ENCODE measurements at regions not wholly inside any gene's neighbourhood (a gene's known extent, or its start where the extent isn't known, plus 50 kb on each side); places are given as distances from the start of the nearest gene placed in this dataset.

DNA sequence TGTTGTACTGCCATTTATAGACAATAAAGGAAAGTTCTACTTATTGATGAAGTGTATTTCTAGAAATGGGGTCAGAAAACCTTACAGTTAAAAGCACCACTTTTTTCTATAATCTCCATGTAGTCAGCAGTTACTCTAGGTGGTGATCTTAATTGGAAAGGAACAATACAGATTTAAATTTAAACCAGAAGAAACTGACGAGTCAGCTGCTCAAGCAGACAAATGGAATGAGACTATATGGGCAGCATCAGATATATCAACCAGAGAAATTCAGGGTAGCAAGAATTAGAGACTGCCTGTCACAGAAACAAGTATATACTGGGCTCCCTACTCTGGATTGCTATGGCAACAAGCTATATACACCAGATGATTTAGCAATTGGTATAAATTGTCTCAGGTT, 99.6 kb upstream of the SCG2 start:
- Histone ChIP-seq H3K4me3 (ENCODE audit: low read depth in 1 of 2, low read length in 1 of 2) (no peak overlapping the region), H3K27me3 (peaks cover 17% of the 10 kb centered on the region), H3K4me1 (ENCODE audit: control insufficient read depth in 1 of 2, insufficient read depth in 1 of 2, low read depth in 1 of 2, low read length in 1 of 2) (peaks cover 5 to 13% of the 10 kb centered on the region in 2 experiments), H3K27ac (no peak overlapping the region), H3K36me3 (no peaks in the 10 kb centered on the region), H3K9me3 (no peaks in the 10 kb centered on the region)
- TF ChIP-seq, protein P1, sequence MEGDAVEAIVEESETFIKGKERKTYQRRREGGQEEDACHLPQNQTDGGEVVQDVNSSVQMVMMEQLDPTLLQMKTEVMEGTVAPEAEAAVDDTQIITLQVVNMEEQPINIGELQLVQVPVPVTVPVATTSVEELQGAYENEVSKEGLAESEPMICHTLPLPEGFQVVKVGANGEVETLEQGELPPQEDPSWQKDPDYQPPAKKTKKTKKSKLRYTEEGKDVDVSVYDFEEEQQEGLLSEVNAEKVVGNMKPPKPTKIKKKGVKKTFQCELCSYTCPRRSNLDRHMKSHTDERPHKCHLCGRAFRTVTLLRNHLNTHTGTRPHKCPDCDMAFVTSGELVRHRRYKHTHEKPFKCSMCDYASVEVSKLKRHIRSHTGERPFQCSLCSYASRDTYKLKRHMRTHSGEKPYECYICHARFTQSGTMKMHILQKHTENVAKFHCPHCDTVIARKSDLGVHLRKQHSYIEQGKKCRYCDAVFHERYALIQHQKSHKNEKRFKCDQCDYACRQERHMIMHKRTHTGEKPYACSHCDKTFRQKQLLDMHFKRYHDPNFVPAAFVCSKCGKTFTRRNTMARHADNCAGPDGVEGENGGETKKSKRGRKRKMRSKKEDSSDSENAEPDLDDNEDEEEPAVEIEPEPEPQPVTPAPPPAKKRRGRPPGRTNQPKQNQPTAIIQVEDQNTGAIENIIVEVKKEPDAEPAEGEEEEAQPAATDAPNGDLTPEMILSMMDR (IDR thresholded peaks at IDR 0.05), result no peak

DNA sequence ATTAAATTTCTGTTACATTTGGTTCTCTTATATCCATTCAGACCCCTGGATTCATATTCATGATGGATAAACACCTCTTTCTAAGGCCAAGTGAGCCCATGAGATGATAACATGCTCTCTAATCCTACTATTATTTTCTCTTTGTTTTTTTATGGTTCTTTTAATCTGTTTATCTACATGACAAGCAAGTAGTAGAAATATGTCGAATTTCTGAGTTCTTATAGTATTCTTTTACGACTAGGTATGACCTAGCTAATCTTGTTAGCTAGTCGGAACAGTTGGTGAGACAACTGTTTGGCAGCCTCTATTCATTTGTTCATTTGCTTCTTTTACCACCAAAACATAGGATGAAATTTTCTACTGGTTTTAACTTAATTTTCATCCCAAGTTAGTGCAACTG, 98.1 kb upstream of the SCG2 start:
- Histone ChIP-seq H3K27ac (no peak overlapping the region), H3K36me3 (no peaks in the 10 kb centered on the region), H3K27me3 (peaks cover 18% of the 10 kb centered on the region), H3K9me3 (no peaks in the 10 kb centered on the region), H3K4me1 (ENCODE audit: control insufficient read depth in 1 of 2, insufficient read depth in 1 of 2, low read depth in 1 of 2, low read length in 1 of 2) (no peaks in the 10 kb centered on the region), H3K4me3 (ENCODE audit: low read depth in 1 of 2, low read length in 1 of 2) (no peak overlapping the region)
- TF ChIP-seq, protein P1 (IDR thresholded peaks at IDR 0.05), result no peak

DNA sequence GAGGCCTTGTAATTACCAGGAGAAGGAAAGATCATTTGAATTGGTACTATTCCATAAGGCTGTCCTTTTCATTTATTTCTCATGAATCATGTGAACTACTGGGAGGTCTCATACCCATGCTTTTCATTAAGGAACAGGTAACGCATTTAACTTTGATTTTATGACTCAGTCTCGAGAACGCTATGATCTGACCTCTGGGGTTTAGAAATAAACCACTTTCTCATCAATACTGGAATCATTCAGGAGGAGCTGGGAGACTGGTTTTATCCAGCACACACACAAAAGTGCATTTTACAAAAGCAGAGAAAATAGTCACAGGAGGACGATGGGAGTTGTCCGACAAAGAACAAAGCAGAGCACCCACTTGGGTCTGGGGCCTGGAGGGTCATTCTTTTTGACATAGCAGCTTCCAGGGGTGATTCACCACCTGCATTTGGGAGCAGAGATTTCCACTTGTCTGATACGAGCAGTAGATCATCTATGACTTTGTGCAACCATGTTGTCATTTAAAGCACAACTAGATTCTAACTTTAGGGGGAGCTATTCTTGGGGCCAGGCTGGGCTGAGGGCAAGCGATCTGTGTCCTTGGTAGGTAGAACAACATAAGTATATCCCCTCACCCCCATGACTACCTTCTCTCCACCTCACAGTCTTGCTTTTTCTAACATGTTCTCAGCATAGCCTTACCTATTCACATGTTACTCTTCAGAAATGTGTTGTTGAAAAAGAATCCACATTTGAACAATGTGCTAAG, 95.9 kb upstream of the SCG2 start:
- Histone ChIP-seq H3K27ac (no peak overlapping the region), H3K36me3 (no peaks in the 10 kb centered on the region), H3K27me3 (peaks cover 18% of the 10 kb centered on the region), H3K4me1 (ENCODE audit: control insufficient read depth in 1 of 2, insufficient read depth in 1 of 2, low read depth in 1 of 2, low read length in 1 of 2) (no peaks in the 10 kb centered on the region), H3K9me3 (no peaks in the 10 kb centered on the region), H3K4me3 (ENCODE audit: low read depth in 1 of 2, low read length in 1 of 2) (no peak overlapping the region)
- TF ChIP-seq, protein P1 (IDR thresholded peaks at IDR 0.05), result no peak

DNA sequence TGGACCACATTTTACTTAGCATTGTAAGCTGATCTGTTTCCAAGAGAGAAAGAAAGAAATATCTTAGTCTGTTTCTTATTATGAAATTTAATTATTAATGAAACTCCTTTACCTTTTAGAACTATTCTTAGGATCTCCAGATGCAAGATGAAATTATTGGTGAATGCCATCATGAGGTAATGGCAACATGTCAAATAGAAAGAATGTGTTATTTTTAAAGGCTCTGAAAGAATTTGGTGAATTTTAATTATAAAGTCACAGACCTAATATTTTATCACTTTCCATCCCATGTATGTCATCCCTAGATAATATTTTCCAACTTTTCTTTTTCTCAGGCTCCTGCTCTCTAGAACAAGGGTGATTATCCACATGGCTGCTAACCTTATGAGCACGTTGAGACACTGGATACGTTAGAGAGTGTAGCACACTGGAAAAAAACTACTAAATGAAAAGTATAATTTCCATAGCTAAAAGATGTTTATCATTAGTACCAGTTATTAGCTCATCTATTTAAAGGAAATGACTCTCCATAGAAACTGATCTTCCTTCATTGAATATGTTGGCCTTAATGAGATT, 95.2 kb upstream of the SCG2 start:
- no peaks in the 10 kb centered on the region for H3K9me3 ChIP-seq
- H3K4me1 ChIP-seq (ENCODE audit: control insufficient read depth in 1 of 2, insufficient read depth in 1 of 2, low read depth in 1 of 2, low read length in 1 of 2), result peaks cover 0 to under 1% of the 10 kb centered on the region in 2 experiments
- H3K36me3 ChIP-seq, result no peaks in the 10 kb centered on the region
- no peak overlapping the region for H3K27ac ChIP-seq
- H3K27me3 ChIP-seq, result peaks cover 20% of the 10 kb centered on the region
- TF ChIP-seq, protein P1 (IDR thresholded peaks at IDR 0.05), result no peak
- no peak overlapping the region for H3K4me3 ChIP-seq (ENCODE audit: low read depth in 1 of 2, low read length in 1 of 2)

DNA sequence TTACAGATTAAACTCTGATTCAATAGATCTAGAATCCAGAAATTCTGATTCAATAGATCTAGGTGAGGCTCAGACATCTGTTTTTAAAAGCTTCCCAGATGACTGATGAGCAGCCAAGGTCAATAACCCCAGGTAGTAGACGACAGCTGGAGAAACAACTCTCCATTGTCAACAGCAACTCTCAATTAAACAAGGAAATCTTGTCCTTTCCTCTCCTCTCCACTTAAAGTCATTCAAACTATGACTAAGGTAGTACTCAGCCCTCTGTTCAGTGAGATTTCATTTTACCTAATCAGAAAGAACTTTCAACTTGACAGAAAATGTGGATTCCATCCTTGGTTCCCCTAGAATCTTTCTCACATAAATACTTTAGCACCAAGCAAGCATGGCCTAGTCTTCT, 94.6 kb upstream of the SCG2 start:
- Histone ChIP-seq H3K4me3 (ENCODE audit: low read depth in 1 of 2, low read length in 1 of 2) (no peak overlapping the region), H3K9me3 (no peaks in the 10 kb centered on the region), H3K36me3 (no peaks in the 10 kb centered on the region), H3K4me1 (ENCODE audit: control insufficient read depth in 1 of 2, insufficient read depth in 1 of 2, low read depth in 1 of 2, low read length in 1 of 2) (peaks cover 0 to 4% of the 10 kb centered on the region in 2 experiments), H3K27me3 (peaks cover 22% of the 10 kb centered on the region), H3K27ac (no peak overlapping the region)
- TF ChIP-seq, protein P1 (IDR thresholded peaks at IDR 0.05), result no peak

Data from neutrophil (primary cell).